ENCODE measurements at regions not wholly inside any gene's neighbourhood (a gene's known extent, or its start where the extent isn't known, plus 50 kb on each side); places are given as distances from the start of the nearest gene placed in this dataset.

DNA sequence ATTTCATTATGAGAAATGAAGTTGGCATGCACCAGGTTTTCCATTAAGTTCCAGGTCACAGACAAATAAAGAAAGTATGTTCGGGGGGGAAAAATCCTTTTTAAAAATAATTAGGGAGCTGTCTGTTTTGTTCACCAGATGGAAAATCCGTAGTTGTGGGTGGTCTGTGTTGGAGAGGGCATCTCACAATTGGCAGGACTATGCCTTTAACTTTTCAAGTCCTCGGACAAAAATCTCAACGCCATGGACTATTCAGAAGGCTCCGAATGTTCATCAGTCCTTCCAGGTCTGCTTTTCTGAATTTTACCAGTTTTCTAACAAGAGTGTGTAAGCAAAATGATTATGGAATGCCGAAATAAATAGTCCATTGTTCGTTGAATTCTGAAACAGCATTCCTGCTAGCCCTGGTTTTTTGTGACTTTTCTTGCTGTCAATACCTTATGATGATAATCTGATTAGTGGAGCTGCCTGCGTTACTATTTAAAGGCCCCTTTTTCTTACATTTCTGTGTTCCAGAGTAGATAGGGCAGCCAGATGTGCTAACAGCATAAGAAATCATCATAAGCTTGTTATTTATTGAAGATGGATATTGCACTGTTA is 146.9 kb downstream of the TM9SF2 start:
- TF ChIP-seq, protein P1, sequence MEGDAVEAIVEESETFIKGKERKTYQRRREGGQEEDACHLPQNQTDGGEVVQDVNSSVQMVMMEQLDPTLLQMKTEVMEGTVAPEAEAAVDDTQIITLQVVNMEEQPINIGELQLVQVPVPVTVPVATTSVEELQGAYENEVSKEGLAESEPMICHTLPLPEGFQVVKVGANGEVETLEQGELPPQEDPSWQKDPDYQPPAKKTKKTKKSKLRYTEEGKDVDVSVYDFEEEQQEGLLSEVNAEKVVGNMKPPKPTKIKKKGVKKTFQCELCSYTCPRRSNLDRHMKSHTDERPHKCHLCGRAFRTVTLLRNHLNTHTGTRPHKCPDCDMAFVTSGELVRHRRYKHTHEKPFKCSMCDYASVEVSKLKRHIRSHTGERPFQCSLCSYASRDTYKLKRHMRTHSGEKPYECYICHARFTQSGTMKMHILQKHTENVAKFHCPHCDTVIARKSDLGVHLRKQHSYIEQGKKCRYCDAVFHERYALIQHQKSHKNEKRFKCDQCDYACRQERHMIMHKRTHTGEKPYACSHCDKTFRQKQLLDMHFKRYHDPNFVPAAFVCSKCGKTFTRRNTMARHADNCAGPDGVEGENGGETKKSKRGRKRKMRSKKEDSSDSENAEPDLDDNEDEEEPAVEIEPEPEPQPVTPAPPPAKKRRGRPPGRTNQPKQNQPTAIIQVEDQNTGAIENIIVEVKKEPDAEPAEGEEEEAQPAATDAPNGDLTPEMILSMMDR (conservative IDR thresholded peaks at IDR 0.05), result no peak
- TF ChIP-seq ZFX (IDR thresholded peaks at IDR 0.05), result no peak

All from C4-2B (cell line).